ENCODE measurements at regions not wholly inside any gene's neighbourhood (a gene's known extent, or its start where the extent isn't known, plus 50 kb on each side); places are given as distances from the start of the nearest gene placed in this dataset.

DNA sequence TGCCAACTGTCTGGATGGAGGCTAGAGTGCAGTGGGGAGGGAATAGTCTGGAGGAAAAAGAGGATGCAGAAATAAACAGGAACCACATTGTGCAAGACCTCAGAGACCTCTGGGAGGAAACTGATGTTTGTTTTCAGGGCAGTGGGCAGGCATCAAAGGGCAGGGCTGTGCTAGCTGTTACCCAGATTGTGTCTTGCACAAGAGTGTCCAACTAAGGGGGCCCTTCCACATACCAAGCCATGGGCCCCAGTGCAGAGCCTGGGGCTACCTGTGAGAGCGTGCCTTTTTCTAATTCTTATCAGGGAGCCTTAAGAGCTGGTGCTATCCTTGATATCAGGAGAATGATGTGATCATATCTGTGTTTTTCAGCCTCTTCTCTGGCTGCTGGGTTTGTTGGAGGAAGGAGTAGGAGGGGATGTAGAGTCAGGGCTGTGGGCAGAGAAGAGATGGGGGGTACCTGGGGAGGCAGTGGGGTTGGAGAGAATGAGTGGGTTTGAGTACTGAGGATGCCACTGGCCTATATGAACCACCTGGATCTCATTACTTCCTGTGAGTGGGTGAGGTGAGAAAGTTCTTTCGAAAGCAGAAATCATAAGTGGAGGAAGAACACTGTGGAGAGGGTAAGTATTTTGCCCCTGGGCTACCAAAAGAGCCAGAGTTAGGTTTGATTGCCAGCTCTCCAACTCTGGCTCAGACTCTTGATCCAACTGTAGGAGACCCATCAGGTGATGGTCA is 259.2 kb upstream of the CRY1 start (continued):
- TF ChIP-seq, protein P1, sequence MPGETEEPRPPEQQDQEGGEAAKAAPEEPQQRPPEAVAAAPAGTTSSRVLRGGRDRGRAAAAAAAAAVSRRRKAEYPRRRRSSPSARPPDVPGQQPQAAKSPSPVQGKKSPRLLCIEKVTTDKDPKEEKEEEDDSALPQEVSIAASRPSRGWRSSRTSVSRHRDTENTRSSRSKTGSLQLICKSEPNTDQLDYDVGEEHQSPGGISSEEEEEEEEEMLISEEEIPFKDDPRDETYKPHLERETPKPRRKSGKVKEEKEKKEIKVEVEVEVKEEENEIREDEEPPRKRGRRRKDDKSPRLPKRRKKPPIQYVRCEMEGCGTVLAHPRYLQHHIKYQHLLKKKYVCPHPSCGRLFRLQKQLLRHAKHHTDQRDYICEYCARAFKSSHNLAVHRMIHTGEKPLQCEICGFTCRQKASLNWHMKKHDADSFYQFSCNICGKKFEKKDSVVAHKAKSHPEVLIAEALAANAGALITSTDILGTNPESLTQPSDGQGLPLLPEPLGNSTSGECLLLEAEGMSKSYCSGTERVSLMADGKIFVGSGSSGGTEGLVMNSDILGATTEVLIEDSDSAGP (CRISPR knock-in tag; IDR thresholded peaks at IDR 0.05; ENCODE audit: borderline replicate concordance) = peak; percentile 49; the same call in 1 of the 2 replicates
- peak; percentile 84 for TF ChIP-seq HMG20B (CRISPR knock-in tag; conservative IDR thresholded peaks at IDR 0.05)
- TF ChIP-seq, protein P2, sequence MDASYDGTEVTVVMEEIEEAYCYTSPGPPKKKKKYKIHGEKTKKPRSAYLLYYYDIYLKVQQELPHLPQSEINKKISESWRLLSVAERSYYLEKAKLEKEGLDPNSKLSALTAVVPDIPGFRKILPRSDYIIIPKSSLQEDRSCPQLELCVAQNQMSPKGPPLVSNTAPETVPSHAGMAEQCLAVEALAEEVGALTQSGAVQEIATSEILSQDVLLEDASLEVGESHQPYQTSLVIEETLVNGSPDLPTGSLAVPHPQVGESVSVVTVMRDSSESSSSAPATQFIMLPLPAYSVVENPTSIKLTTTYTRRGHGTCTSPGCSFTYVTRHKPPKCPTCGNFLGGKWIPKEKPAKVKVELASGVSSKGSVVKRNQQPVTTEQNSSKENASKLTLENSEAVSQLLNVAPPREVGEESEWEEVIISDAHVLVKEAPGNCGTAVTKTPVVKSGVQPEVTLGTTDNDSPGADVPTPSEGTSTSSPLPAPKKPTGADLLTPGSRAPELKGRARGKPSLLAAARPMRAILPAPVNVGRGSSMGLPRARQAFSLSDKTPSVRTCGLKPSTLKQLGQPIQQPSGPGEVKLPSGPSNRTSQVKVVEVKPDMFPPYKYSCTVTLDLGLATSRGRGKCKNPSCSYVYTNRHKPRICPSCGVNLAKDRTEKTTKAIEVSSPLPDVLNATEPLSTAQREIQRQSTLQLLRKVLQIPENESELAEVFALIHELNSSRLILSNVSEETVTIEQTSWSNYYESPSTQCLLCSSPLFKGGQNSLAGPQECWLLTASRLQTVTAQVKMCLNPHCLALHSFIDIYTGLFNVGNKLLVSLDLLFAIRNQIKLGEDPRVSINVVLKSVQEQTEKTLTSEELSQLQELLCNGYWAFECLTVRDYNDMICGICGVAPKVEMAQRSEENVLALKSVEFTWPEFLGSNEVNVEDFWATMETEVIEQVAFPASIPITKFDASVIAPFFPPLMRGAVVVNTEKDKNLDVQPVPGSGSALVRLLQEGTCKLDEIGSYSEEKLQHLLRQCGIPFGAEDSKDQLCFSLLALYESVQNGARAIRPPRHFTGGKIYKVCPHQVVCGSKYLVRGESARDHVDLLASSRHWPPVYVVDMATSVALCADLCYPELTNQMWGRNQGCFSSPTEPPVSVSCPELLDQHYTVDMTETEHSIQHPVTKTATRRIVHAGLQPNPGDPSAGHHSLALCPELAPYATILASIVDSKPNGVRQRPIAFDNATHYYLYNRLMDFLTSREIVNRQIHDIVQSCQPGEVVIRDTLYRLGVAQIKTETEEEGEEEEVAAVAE (CRISPR knock-in tag; IDR thresholded peaks at IDR 0.05; ENCODE audit: borderline replicate concordance) = no peak
- no peak for TF ChIP-seq ARNT2 (CRISPR knock-in tag; IDR thresholded peaks at IDR 0.05; ENCODE audit: low read depth)
- no peak for TF ChIP-seq KDM5A (IDR thresholded peaks at IDR 0.05; ENCODE audit: borderline replicate concordance, low read length)
- TF ChIP-seq ZNF556 (CRISPR knock-in tag; IDR thresholded peaks at IDR 0.05; ENCODE audit: borderline replicate concordance) = peak; percentile 58; the same call in 1 of the 2 replicates
- TF ChIP-seq, protein P3, sequence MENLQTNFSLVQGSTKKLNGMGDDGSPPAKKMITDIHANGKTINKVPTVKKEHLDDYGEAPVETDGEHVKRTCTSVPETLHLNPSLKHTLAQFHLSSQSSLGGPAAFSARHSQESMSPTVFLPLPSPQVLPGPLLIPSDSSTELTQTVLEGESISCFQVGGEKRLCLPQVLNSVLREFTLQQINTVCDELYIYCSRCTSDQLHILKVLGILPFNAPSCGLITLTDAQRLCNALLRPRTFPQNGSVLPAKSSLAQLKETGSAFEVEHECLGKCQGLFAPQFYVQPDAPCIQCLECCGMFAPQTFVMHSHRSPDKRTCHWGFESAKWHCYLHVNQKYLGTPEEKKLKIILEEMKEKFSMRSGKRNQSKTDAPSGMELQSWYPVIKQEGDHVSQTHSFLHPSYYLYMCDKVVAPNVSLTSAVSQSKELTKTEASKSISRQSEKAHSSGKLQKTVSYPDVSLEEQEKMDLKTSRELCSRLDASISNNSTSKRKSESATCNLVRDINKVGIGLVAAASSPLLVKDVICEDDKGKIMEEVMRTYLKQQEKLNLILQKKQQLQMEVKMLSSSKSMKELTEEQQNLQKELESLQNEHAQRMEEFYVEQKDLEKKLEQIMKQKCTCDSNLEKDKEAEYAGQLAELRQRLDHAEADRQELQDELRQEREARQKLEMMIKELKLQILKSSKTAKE (CRISPR knock-in tag; IDR thresholded peaks at IDR 0.05; ENCODE audit: borderline replicate concordance) = peak; percentile 65; the same call in 1 of the 2 replicates
- peak; percentile 66; the same call in 1 of the 2 replicates for TF ChIP-seq ZMYM3 (CRISPR knock-in tag; IDR thresholded peaks at IDR 0.05)
- no peak for TF ChIP-seq ZNF382 (CRISPR knock-in tag; IDR thresholded peaks at IDR 0.05; ENCODE audit: borderline replicate concordance)
- peak; percentile 93 for TF ChIP-seq DPF2 (CRISPR knock-in tag; IDR thresholded peaks at IDR 0.05; ENCODE audit: borderline replicate concordance, low read depth)
- TF ChIP-seq ZNF75D (CRISPR knock-in tag; IDR thresholded peaks at IDR 0.05; ENCODE audit: borderline replicate concordance) = no peak
- no peak for TF ChIP-seq RBM22 (optimal IDR thresholded peaks at IDR 0.05; ENCODE audit: low read length)
- no peak for TF ChIP-seq SMAD9 (CRISPR knock-in tag; IDR thresholded peaks at IDR 0.05)
- TF ChIP-seq ZKSCAN8 (CRISPR knock-in tag; IDR thresholded peaks at IDR 0.05; ENCODE audit: borderline replicate concordance) = peak; percentile 86; the same call in 1 of the 2 replicates
- TF ChIP-seq, protein P4, sequence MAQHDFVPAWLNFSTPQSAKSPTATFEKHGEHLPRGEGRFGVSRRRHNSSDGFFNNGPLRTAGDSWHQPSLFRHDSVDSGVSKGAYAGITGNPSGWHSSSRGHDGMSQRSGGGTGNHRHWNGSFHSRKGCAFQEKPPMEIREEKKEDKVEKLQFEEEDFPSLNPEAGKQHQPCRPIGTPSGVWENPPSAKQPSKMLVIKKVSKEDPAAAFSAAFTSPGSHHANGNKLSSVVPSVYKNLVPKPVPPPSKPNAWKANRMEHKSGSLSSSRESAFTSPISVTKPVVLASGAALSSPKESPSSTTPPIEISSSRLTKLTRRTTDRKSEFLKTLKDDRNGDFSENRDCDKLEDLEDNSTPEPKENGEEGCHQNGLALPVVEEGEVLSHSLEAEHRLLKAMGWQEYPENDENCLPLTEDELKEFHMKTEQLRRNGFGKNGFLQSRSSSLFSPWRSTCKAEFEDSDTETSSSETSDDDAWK (CRISPR knock-in tag; IDR thresholded peaks at IDR 0.05) = no peak
- peak; percentile 26; the same call in 1 of the 2 replicates for TF ChIP-seq JUNB (CRISPR knock-in tag; IDR thresholded peaks at IDR 0.05; ENCODE audit: borderline replicate concordance)
- no peak for TF ChIP-seq NR3C1 (CRISPR knock-in tag; IDR thresholded peaks at IDR 0.05)
